Activated gamma-delta T cell treated with Interleukin-2 at 50 U/mL for 16 hours (primary cell): ENCODE measurements at regions not wholly inside any gene's neighbourhood (a gene's known extent, or its start where the extent isn't known, plus 50 kb on each side); places are given as distances from the start of the nearest gene placed in this dataset.

ENCODE experiments used
- DNase-seq: peaks from one replicate; pipeline ENCODE4 v3.0.0-alpha.2; 2020

- DNase-seq, result no peak
These were observed 236.6 kb upstream of the CTNNB1 start for GRCh38 chr3:40962721-40963120.

GRCh38 chr3:40968666-40969065, 230.6 kb upstream of the CTNNB1 start:
- no peak for DNase-seq

GRCh38 chr3:40969341-40969740, 230.0 kb upstream of the CTNNB1 start:
- DNase-seq, result no peak

- DNase-seq, result no peak
These were observed 229.4 kb upstream of the CTNNB1 start for GRCh38 chr3:40969756-40970466.

GRCh38 chr3:40971191-40972168, 227.8 kb upstream of the CTNNB1 start:
- DNase-seq, result no peak

GRCh38 chr3:40972350-40972749, 227.0 kb upstream of the CTNNB1 start:
- DNase-seq, result no peak

- no peak for DNase-seq
These were observed 226.2 kb upstream of the CTNNB1 start for GRCh38 chr3:40973141-40973540.

GRCh38 chr3:40975711-40976121, 223.6 kb upstream of the CTNNB1 start:
- no peak for DNase-seq

- no peak for DNase-seq
These were observed 223.1 kb upstream of the CTNNB1 start for GRCh38 chr3:40976241-40976640.

GRCh38 chr3:40978442-40978841, 220.9 kb upstream of the CTNNB1 start:
- no peak for DNase-seq

- DNase-seq, result no peak
These were observed 219.3 kb upstream of the CTNNB1 start for GRCh38 chr3:40979962-40980361.

GRCh38 chr3:40980467-40980866, 218.8 kb upstream of the CTNNB1 start:
- DNase-seq, result no peak

GRCh38 chr3:40985195-40985594, 214.1 kb upstream of the CTNNB1 start:
- DNase-seq, result no peak

- no peak for DNase-seq
These were observed 210.8 kb upstream of the CTNNB1 start for GRCh38 chr3:40988468-40988867.

- DNase-seq, result no peak
These were observed 209.9 kb upstream of the CTNNB1 start for GRCh38 chr3:40989141-40990061.

- DNase-seq, result no peak
These were observed 209.2 kb upstream of the CTNNB1 start for GRCh38 chr3:40990062-40990456.

GRCh38 chr3:40992023-40992422, 207.3 kb upstream of the CTNNB1 start:
- no peak for DNase-seq

- DNase-seq, result no peak
These were observed 204.7 kb upstream of the CTNNB1 start for GRCh38 chr3:40994611-40995010.

- no peak for DNase-seq
These were observed 204.0 kb upstream of the CTNNB1 start for GRCh38 chr3:40995271-40995670.

- DNase-seq, result no peak
These were observed 202.9 kb upstream of the CTNNB1 start for GRCh38 chr3:40996382-40996781.

- no peak for DNase-seq
These were observed 202.2 kb upstream of the CTNNB1 start for GRCh38 chr3:40996827-40997710.
